Prostate gland (tissue), 2 donors: ENCODE measurements at regions not wholly inside any gene's neighbourhood (a gene's known extent, or its start where the extent isn't known, plus 50 kb on each side); places are given as distances from the start of the nearest gene placed in this dataset.

Experiments used
- DNase-seq: peaks from one replicate; pipeline ENCODE4 v3.0.0-alpha.2; 2019; ENCODE audit warnings: low spot score
- H3K27ac ChIP-seq, 2 donors: fragments of 200-600 bp; sonication (generic); 2 replicates each; pipeline ENCODE4 v1.5.1; 2017 to 2019
- H3K27me3 ChIP-seq: fragments of 200-600 bp; sonication (generic); replicated peaks from 2 replicates; pipeline ENCODE4 v1.5.1; 2019; ENCODE audit not compliant: insufficient read depth
- H3K36me3 ChIP-seq, 2 donors: fragments of 200-600 bp; sonication (generic); 1 replicate in 1 of 2; 2 replicates in 1 of 2; pipeline versions ENCODE4 v1.5.1 to v1.8.1; 2017 to 2019
- H3K4me1 ChIP-seq: fragments of 200-600 bp; sonication (generic); replicated peaks from 2 replicates; pipeline ENCODE4 v1.5.1; 2019
- H3K4me3 ChIP-seq, 2 donors: fragments of 200-600 bp; sonication (generic); 2 replicates each; pipeline ENCODE4 v1.5.1; 2017 to 2019
- H3K9me3 ChIP-seq: fragments of 200-600 bp; sonication (generic); 2 replicates; pipeline ENCODE4 v1.5.1; 2017
- POLR2A ChIP-seq: fragments of 450-650 bp; IDR thresholded peaks from one replicate; pipeline ENCODE4 v1.6.1; 2016; ENCODE audit warnings: antibody characterized with exemption, mild to moderate bottlenecking
- POLR2AphosphoS5 ChIP-seq: sonication (generic); formaldehyde crosslinking; IDR thresholded peaks from one replicate; pipeline ENCODE4 v1.6.1; 2017; ENCODE audit warnings: antibody characterized with exemption
- WGBS: methylation state at CpG from one replicate; pipeline ENCODE4 v1.1.5; 2018; 5-methylcytosine and 5-hydroxymethylcytosine counted together
- intact Hi-C: fragments of 100-400 bp; cut with DNase I; formaldehyde crosslinking; loops from one replicate; pipeline ENCODE4 v1.14.2; 2022
- TF ChIP-seq, protein P1 (sequence below), 4 experiments: fragments of 200-600 bp in 2 of 4; fragments of 450-650 bp in 2 of 4; sonication (generic) in 2 of 4; IDR thresholded peaks; 1 replicate in 3 of 4; 2 replicates in 1 of 4; pipeline ENCODE4 v1.5.1; 2016 to 2019; ENCODE audit warnings: antibody characterized with exemption in 4 of 4, mild to moderate bottlenecking in 2 of 4, moderate library complexity in 2 of 4

- no peak for DNase-seq
- Histone ChIP-seq H3K4me1 (no peaks in the 10 kb centered on the region), H3K27ac (no peak overlapping the region), H3K4me3 (no peak overlapping the region), H3K9me3 (no peaks in the 10 kb centered on the region), H3K27me3 (no peaks in the 10 kb centered on the region), H3K36me3 (no peaks in the 10 kb centered on the region)
- intact Hi-C loops: no loop called here
- WGBS: 56% methylated on average over 4 of the region's 4 CpGs
- TF ChIP-seq, protein P1, sequence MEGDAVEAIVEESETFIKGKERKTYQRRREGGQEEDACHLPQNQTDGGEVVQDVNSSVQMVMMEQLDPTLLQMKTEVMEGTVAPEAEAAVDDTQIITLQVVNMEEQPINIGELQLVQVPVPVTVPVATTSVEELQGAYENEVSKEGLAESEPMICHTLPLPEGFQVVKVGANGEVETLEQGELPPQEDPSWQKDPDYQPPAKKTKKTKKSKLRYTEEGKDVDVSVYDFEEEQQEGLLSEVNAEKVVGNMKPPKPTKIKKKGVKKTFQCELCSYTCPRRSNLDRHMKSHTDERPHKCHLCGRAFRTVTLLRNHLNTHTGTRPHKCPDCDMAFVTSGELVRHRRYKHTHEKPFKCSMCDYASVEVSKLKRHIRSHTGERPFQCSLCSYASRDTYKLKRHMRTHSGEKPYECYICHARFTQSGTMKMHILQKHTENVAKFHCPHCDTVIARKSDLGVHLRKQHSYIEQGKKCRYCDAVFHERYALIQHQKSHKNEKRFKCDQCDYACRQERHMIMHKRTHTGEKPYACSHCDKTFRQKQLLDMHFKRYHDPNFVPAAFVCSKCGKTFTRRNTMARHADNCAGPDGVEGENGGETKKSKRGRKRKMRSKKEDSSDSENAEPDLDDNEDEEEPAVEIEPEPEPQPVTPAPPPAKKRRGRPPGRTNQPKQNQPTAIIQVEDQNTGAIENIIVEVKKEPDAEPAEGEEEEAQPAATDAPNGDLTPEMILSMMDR (IDR thresholded peaks at IDR 0.05): no peak
- TF ChIP-seq POLR2A: no peak
- TF ChIP-seq POLR2AphosphoS5: no peak
Measured at GRCh38 chr9:32706004-32706724, 70.7 kb upstream of the TAF1L start.

GRCh38 chr9:32706725-32707100, 71.2 kb upstream of the TAF1L start:
- intact Hi-C loops: no loop called here
- TF ChIP-seq POLR2AphosphoS5: no peak
- no peak for TF ChIP-seq POLR2A
- TF ChIP-seq, protein P1 (IDR thresholded peaks at IDR 0.05): no peak
- 84% methylated on average over 5 of the region's 5 CpGs for WGBS

DNA sequence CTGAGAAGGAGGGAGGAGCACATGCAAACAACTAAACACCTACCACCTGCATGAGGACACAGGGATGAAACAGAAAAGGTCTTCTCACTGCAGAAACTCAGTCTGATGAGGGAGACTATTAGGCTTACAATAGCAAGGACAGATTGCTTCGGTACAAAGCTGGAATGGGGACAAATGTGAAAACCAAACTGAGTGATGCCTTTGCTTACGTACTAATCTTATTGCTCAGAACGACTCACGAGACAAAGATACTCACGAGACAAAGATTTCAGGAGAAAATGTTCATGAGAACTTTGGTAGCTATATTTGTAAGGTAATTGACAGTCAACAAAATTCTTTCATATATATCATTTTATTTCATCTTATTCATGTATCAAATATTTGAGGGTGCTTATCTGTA, 71.9 kb upstream of the TAF1L start:
- no peak for DNase-seq
- Histone ChIP-seq H3K9me3 (no peaks in the 10 kb centered on the region), H3K4me3 (no peak overlapping the region), H3K4me1 (no peaks in the 10 kb centered on the region), H3K36me3 (no peaks in the 10 kb centered on the region), H3K27me3 (no peaks in the 10 kb centered on the region), H3K27ac (no peak overlapping the region)
- 81% methylated on average over 5 of the region's 5 CpGs for WGBS
- no peak for TF ChIP-seq POLR2AphosphoS5
- TF ChIP-seq, protein P1 (IDR thresholded peaks at IDR 0.05): no peak
- TF ChIP-seq POLR2A: no peak
- intact Hi-C loops: no loop called here

More at GRCh38 chr9:32706725-32707100, 71.2 kb upstream of the TAF1L start:
- no peaks in the 10 kb centered on the region for H3K4me1 ChIP-seq
- no peaks in the 10 kb centered on the region for H3K9me3 ChIP-seq
- DNase-seq: no peak
- H3K27me3 ChIP-seq: no peaks in the 10 kb centered on the region
- no peaks in the 10 kb centered on the region for H3K36me3 ChIP-seq
- no peak overlapping the region for H3K27ac ChIP-seq
- no peak overlapping the region for H3K4me3 ChIP-seq

GRCh38 chr9:32708480-32709150, 73.1 kb upstream of the TAF1L start:
- TF ChIP-seq, protein P1 (IDR thresholded peaks at IDR 0.05): no peak
- TF ChIP-seq POLR2A (no peak), POLR2AphosphoS5 (no peak)
- no peaks in the 10 kb centered on the region for H3K4me1 ChIP-seq

DNA sequence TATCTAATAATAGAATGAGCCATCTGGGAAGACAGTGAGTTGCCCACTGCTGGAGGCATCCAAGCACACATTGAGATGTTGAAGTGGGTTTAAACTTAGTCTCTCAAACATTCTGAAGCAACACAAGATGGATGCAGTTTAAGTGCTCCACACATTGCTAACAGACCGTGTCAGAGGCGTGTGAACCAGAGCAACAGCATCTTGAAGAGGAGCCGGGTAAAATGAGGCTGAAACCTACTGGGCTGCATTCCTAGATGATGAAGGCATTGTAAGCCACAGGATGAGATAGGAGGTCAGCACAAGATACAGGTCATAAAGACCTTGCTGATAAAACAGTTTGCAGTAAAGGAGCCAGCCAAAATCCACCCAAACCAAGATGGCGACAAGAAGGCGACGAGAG, 73.5 kb upstream of the TMEM215 start:
- WGBS: 90% methylated on average over 6 of the region's 6 CpGs
- intact Hi-C loops: no loop called here

More at GRCh38 chr9:32708480-32709150, 73.1 kb upstream of the TAF1L start:
- Histone ChIP-seq H3K27ac (no peak overlapping the region), H3K36me3 (no peaks in the 10 kb centered on the region), H3K4me3 (no peak overlapping the region), H3K9me3 (no peaks in the 10 kb centered on the region), H3K27me3 (no peaks in the 10 kb centered on the region)
- WGBS: 64% methylated on average over 3 of the region's 3 CpGs
- no peak for DNase-seq
- intact Hi-C loops: no loop called here

More for the DNA sequence above, 73.5 kb upstream of the TMEM215 start:
- TF ChIP-seq POLR2AphosphoS5 (no peak), POLR2A (no peak)
- TF ChIP-seq, protein P1 (IDR thresholded peaks at IDR 0.05): no peak
- DNase-seq: no peak
- no peak overlapping the region for H3K4me3 ChIP-seq
- no peaks in the 10 kb centered on the region for H3K9me3 ChIP-seq
- H3K27ac ChIP-seq: no peak overlapping the region
- no peaks in the 10 kb centered on the region for H3K4me1 ChIP-seq
- H3K27me3 ChIP-seq: no peaks in the 10 kb centered on the region
- H3K36me3 ChIP-seq: no peaks in the 10 kb centered on the region
